ENCODE measurements at regions not wholly inside any gene's neighbourhood (a gene's known extent, or its start where the extent isn't known, plus 50 kb on each side); places are given as distances from the start of the nearest gene placed in this dataset.

- intact Hi-C loops (cut with DNase I; ENCODE audit: low total_unique reads), result no loop called here
- TF ChIP-seq POLR2A (IDR thresholded peaks at IDR 0.05) (no peak), CTCF (IDR thresholded peaks at IDR 0.05 in 4 of 5, conservative IDR thresholded peaks at IDR 0.05 in 1 of 5) (no peak)
- in situ Hi-C loops (cut with MboI; ENCODE audit: low sequenced_read_pairs in 4 of 4), result no loop called here
These were observed 135.9 kb downstream of the SLC30A10 start for GRCh38 chr1:219792337-219793021.

GRCh38 chr1:219791766-219792165 is 136.6 kb downstream of the SLC30A10 start:
- ATAC-seq (no peak), DNase-seq (no peak)
- Histone ChIP-seq H3K9me3 (no peaks in the 10 kb centered on the region), H3K4me3 (no peak overlapping the region), H3K36me3 (no peaks in the 10 kb centered on the region), H3K4me1 (no peaks in the 10 kb centered on the region), H3K27ac (no peak overlapping the region), H3K27me3 (no peaks in the 10 kb centered on the region)
- intact Hi-C loops (cut with DNase I; ENCODE audit: low total_unique reads), result no loop called here
- in situ Hi-C loops (cut with MboI; ENCODE audit: low sequenced_read_pairs in 4 of 4), result no loop called here
- TF ChIP-seq CTCF (IDR thresholded peaks at IDR 0.05 in 4 of 5, conservative IDR thresholded peaks at IDR 0.05 in 1 of 5) (no peak), POLR2A (IDR thresholded peaks at IDR 0.05) (no peak)

More at GRCh38 chr1:219792337-219793021, 135.9 kb downstream of the SLC30A10 start:
- H3K4me3 ChIP-seq, result no peak overlapping the region
- no peaks in the 10 kb centered on the region for H3K9me3 ChIP-seq
- no peaks in the 10 kb centered on the region for H3K4me1 ChIP-seq
- DNase-seq (no peak), ATAC-seq (no peak)
- H3K36me3 ChIP-seq, result no peaks in the 10 kb centered on the region
- no peak overlapping the region for H3K27ac ChIP-seq
- H3K27me3 ChIP-seq, result no peaks in the 10 kb centered on the region

- in situ Hi-C loops (cut with MboI; ENCODE audit: low sequenced_read_pairs in 4 of 4), result no loop called here
- no peaks in the 10 kb centered on the region for H3K4me1 ChIP-seq
- ATAC-seq (no peak), DNase-seq (no peak)
- TF ChIP-seq CTCF (IDR thresholded peaks at IDR 0.05 in 4 of 5, conservative IDR thresholded peaks at IDR 0.05 in 1 of 5) (no peak), POLR2A (IDR thresholded peaks at IDR 0.05) (no peak)
- H3K4me3 ChIP-seq, result no peak overlapping the region
- no peaks in the 10 kb centered on the region for H3K27me3 ChIP-seq
- H3K27ac ChIP-seq, result no peak overlapping the region
- no peaks in the 10 kb centered on the region for H3K9me3 ChIP-seq
- no peaks in the 10 kb centered on the region for H3K36me3 ChIP-seq
- intact Hi-C loops (cut with DNase I; ENCODE audit: low total_unique reads), result no loop called here
These were observed 137.3 kb downstream of the SLC30A10 start for GRCh38 chr1:219790834-219791615.

- H3K27ac ChIP-seq, result no peak overlapping the region
- intact Hi-C loops (cut with DNase I; ENCODE audit: low total_unique reads), result no loop called here
- no peak for TF ChIP-seq POLR2A (IDR thresholded peaks at IDR 0.05)
- no peak for TF ChIP-seq CTCF (IDR thresholded peaks at IDR 0.05 in 4 of 5, conservative IDR thresholded peaks at IDR 0.05 in 1 of 5)
These were observed 139.7 kb downstream of the SLC30A10 start for GRCh38 chr1:219788700-219789099.

More at GRCh38 chr1:219788700-219789099, 139.7 kb downstream of the SLC30A10 start:
- H3K4me1 ChIP-seq, result no peaks in the 10 kb centered on the region
- H3K4me3 ChIP-seq, result no peak overlapping the region
- DNase-seq, result no peak
- in situ Hi-C loops (cut with MboI; ENCODE audit: low sequenced_read_pairs in 4 of 4), result no loop called here
- no peaks in the 10 kb centered on the region for H3K9me3 ChIP-seq
- H3K27me3 ChIP-seq, result no peaks in the 10 kb centered on the region
- ATAC-seq, result no peak
- no peaks in the 10 kb centered on the region for H3K36me3 ChIP-seq
